Choroid plexus epithelial cell (primary cell): ENCODE measurements at regions not wholly inside any gene's neighbourhood (a gene's known extent, or its start where the extent isn't known, plus 50 kb on each side); places are given as distances from the start of the nearest gene placed in this dataset.

Experiments used
- DNase-seq: peaks from one replicate; pipeline ENCODE4 v3.0.0-alpha.2; 2010; ENCODE audit warnings: low read depth
- H3K4me3 ChIP-seq: 2 replicates; pipeline ENCODE4 v1.5.1; 2011; ENCODE audit warnings: low read depth, mild to moderate bottlenecking, control low read depth, low read length, moderate library complexity
- CTCF ChIP-seq: conservative IDR thresholded peaks from 2 replicates; pipeline ENCODE4 v1.5.1; 2011; ENCODE audit warnings: low read depth, mild to moderate bottlenecking, control low read depth, inconsistent platforms, low read length, moderate library complexity

GRCh38 chr5:23072179-23072578 is 219.0 kb upstream of the CDH12 start:
- H3K4me3 ChIP-seq, result no peak overlapping the region
- DNase-seq, result no peak
- no peak for TF ChIP-seq CTCF

- DNase-seq, result no peak
- TF ChIP-seq CTCF, result no peak
- H3K4me3 ChIP-seq, result no peak overlapping the region
These were observed 218.5 kb upstream of the CDH12 start for GRCh38 chr5:23071682-23072081.

- no peak for DNase-seq
- TF ChIP-seq CTCF, result no peak
These were observed 211.6 kb upstream of the CDH12 start for GRCh38 chr5:23064710-23065109.

GRCh38 chr5:23053846-23054245 is 200.7 kb upstream of the CDH12 start:
- DNase-seq, result no peak
- TF ChIP-seq CTCF, result no peak
- H3K4me3 ChIP-seq, result no peak overlapping the region

More at GRCh38 chr5:23064710-23065109, 211.6 kb upstream of the CDH12 start:
- no peak overlapping the region for H3K4me3 ChIP-seq

GRCh38 chr5:23042226-23042625 is 189.1 kb upstream of the CDH12 start:
- no peak for DNase-seq
- H3K4me3 ChIP-seq, result no peak overlapping the region
- no peak for TF ChIP-seq CTCF

GRCh38 chr5:23035555-23036090 is 182.5 kb upstream of the CDH12 start:
- no peak for DNase-seq
- no peak for TF ChIP-seq CTCF
- no peak overlapping the region for H3K4me3 ChIP-seq

- TF ChIP-seq CTCF, result no peak
- no peak for DNase-seq
- no peak overlapping the region for H3K4me3 ChIP-seq
These were observed 180.7 kb upstream of the CDH12 start for GRCh38 chr5:23033864-23034263.
